CD4-positive, alpha-beta T cell treated with Interleukin-1 beta for 1 hour (primary cell): ENCODE measurements at regions not wholly inside any gene's neighbourhood (a gene's known extent, or its start where the extent isn't known, plus 50 kb on each side); places are given as distances from the start of the nearest gene placed in this dataset.
"Not testable (repeated sequence)": the region's sequence is repeated elsewhere in the genome, so short reads cannot be mapped to it uniquely, and the experiment has no call there.

Source experiments
- DNase-seq, 2 donors: peaks; one replicate each; pipeline ENCODE4 v3.0.0-alpha.2; 2020 to 2022

- no peak for DNase-seq
These were observed 293.7 kb downstream of the BTBD3 start for GRCh38 chr20:12211361-12211760.

GRCh38 chr20:12217382-12217781 is 299.7 kb downstream of the BTBD3 start:
- DNase-seq = no peak

- DNase-seq = no peak
These were observed 302.1 kb downstream of the BTBD3 start for GRCh38 chr20:12219798-12220197.

- no peak for DNase-seq
These were observed 305.4 kb downstream of the BTBD3 start for GRCh38 chr20:12223057-12223456.

GRCh38 chr20:12225898-12226297 is 308.2 kb downstream of the BTBD3 start:
- no peak for DNase-seq

GRCh38 chr20:12229891-12230290 is 312.2 kb downstream of the BTBD3 start:
- DNase-seq = no peak

GRCh38 chr20:12237772-12238171 is 320.1 kb downstream of the BTBD3 start:
- no peak for DNase-seq

GRCh38 chr20:12241065-12241464 is 323.4 kb downstream of the BTBD3 start:
- no peak for DNase-seq

- DNase-seq = peak in 1 of 2 donors; percentile 29
These were observed 325.6 kb downstream of the BTBD3 start for GRCh38 chr20:12243327-12243726.

- no peak for DNase-seq
These were observed 330.8 kb downstream of the BTBD3 start for GRCh38 chr20:12248481-12248880.

GRCh38 chr20:12250661-12251060 is 333.0 kb downstream of the BTBD3 start:
- DNase-seq = not testable (repeated sequence)

GRCh38 chr20:12252793-12253192 is 335.1 kb downstream of the BTBD3 start:
- DNase-seq = no peak

- DNase-seq = no peak
These were observed 337.8 kb downstream of the BTBD3 start for GRCh38 chr20:12255461-12255970.

GRCh38 chr20:12256806-12257205 is 339.1 kb downstream of the BTBD3 start:
- no peak for DNase-seq

- no peak for DNase-seq
These were observed 345.1 kb downstream of the BTBD3 start for GRCh38 chr20:12262747-12263146.

GRCh38 chr20:12264711-12265110 is 347.0 kb downstream of the BTBD3 start:
- DNase-seq = no peak

- DNase-seq = no peak
These were observed 348.0 kb downstream of the BTBD3 start for GRCh38 chr20:12265662-12266061.

GRCh38 chr20:12269579-12269978 is 351.9 kb downstream of the BTBD3 start:
- no peak for DNase-seq

- no peak for DNase-seq
These were observed 353.2 kb downstream of the BTBD3 start for GRCh38 chr20:12270863-12271262.

- DNase-seq = no peak
These were observed 358.4 kb downstream of the BTBD3 start for GRCh38 chr20:12276011-12276673.

- DNase-seq = no peak
These were observed 369.9 kb downstream of the BTBD3 start for GRCh38 chr20:12287575-12287974.

- no peak for DNase-seq
These were observed 371.8 kb downstream of the BTBD3 start for GRCh38 chr20:12289465-12289864.

- no peak for DNase-seq
These were observed 373.7 kb downstream of the BTBD3 start for GRCh38 chr20:12291386-12291785.

GRCh38 chr20:12293900-12294299 is 376.2 kb downstream of the BTBD3 start:
- no peak for DNase-seq

- no peak for DNase-seq
These were observed 377.0 kb downstream of the BTBD3 start for GRCh38 chr20:12294678-12295077.
